Tibial artery (tissue), 4 donors: ENCODE measurements at regions not wholly inside any gene's neighbourhood (a gene's known extent, or its start where the extent isn't known, plus 50 kb on each side); places are given as distances from the start of the nearest gene placed in this dataset.
"Not testable (repeated sequence)": the region's sequence is repeated elsewhere in the genome, so short reads cannot be mapped to it uniquely, and the experiment has no call there.

Experiments
- DNase-seq, 2 donors: peaks; one replicate each; pipeline ENCODE4 v3.0.0-alpha.2; 2019
- H3K27ac ChIP-seq, 2 donors: fragments of 200-600 bp; sonication (generic) in 1 of 2; 1 replicate in 1 of 2; 2 replicates in 1 of 2; pipeline ENCODE4 v1.5.1; 2018 to 2019; ENCODE audit warnings: mild to moderate bottlenecking in 1 of 2
- H3K27me3 ChIP-seq, 2 donors: fragments of 200-600 bp; sonication (generic) in 1 of 2; one replicate each; pipeline versions ENCODE4 v1.5.1 to v1.6.0; 2016 to 2019
- H3K36me3 ChIP-seq, 3 donors: fragments of 200-600 bp; sonication (generic) in 2 of 3; one replicate each; pipeline ENCODE4 v1.5.1; 2016 to 2019; ENCODE audit warnings: mild to moderate bottlenecking in 2 of 3
- H3K4me1 ChIP-seq, 4 donors: fragments of 200-600 bp; sonication (generic) in 2 of 4; 1 replicate in 3 of 4; 2 replicates in 1 of 4; pipeline ENCODE4 v1.5.1; 2016 to 2019
- H3K4me3 ChIP-seq, 2 donors: fragments of 200-600 bp; sonication (generic) in 1 of 2; 1 replicate in 1 of 2; 2 replicates in 1 of 2; pipeline ENCODE4 v1.5.1; 2018 to 2019; ENCODE audit warnings: mild to moderate bottlenecking in 2 of 2
- H3K9me3 ChIP-seq, 3 donors: fragments of 200-600 bp; sonication (generic) in 1 of 3; one replicate each; pipeline ENCODE4 v1.5.1; 2016 to 2019
- CTCF ChIP-seq, 2 experiments: fragments of 200-600 bp in 1 of 2; fragments of 450-650 bp in 1 of 2; IDR thresholded peaks; one replicate each; pipeline ENCODE4 v1.5.1; 2017 to 2019; ENCODE audit warnings: antibody characterized with exemption in 2 of 2, mild to moderate bottlenecking in 1 of 2, moderate library complexity in 1 of 2
- intact Hi-C: fragments of 100-400 bp; cut with DNase I; formaldehyde crosslinking; loops from one replicate; pipeline ENCODE4 v1.15.0; 2023; ENCODE audit warnings: low total_unique reads

GRCh38 chrX:47302396-47302795 is 68.0 kb upstream of the ZNF157 start:
- Histone ChIP-seq H3K4me3 (no peak overlapping the region), H3K36me3 (no peaks in the 10 kb centered on the region), H3K27ac (no peak overlapping the region), H3K4me1 (no peaks in the 10 kb centered on the region), H3K9me3 (no peaks in the 10 kb centered on the region), H3K27me3 (no peaks in the 10 kb centered on the region)
- intact Hi-C loops: no loop called here
- DNase-seq: no peak
- no peak for TF ChIP-seq CTCF (IDR thresholded peaks at IDR 0.05)

- H3K27ac ChIP-seq, intact Hi-C loops, H3K36me3 ChIP-seq, DNase-seq, H3K9me3 ChIP-seq, H3K4me1 ChIP-seq, H3K27me3 ChIP-seq, H3K4me3 ChIP-seq: not testable (repeated sequence)
Measured at GRCh38 chrX:47306471-47307023, 63.8 kb upstream of the ZNF157 start.

GRCh38 chrX:47311932-47312774 is 58.2 kb upstream of the ZNF157 start:
- H3K4me3 ChIP-seq: no peak overlapping the region
- DNase-seq: peak in 1 of 2 donors; percentile 19
- peaks cover 0 to 3% (median 0%) of the 10 kb centered on the region in 4 donors for H3K4me1 ChIP-seq
- H3K27me3 ChIP-seq: no peaks in the 10 kb centered on the region
- no peaks in the 10 kb centered on the region for H3K9me3 ChIP-seq
- intact Hi-C loops: no loop called here
- no peak overlapping the region for H3K27ac ChIP-seq
- peak in 1 of 2 experiments; percentile 31 for TF ChIP-seq CTCF (IDR thresholded peaks at IDR 0.05)
- no peaks in the 10 kb centered on the region for H3K36me3 ChIP-seq

GRCh38 chrX:47313056-47313455 is 57.3 kb upstream of the ZNF157 start:
- intact Hi-C loops: no loop called here
- H3K27me3 ChIP-seq: no peaks in the 10 kb centered on the region
- TF ChIP-seq CTCF (IDR thresholded peaks at IDR 0.05): no peak
- DNase-seq: no peak
- H3K4me3 ChIP-seq: no peak overlapping the region
- H3K9me3 ChIP-seq: no peaks in the 10 kb centered on the region
- no peaks in the 10 kb centered on the region for H3K36me3 ChIP-seq
- H3K27ac ChIP-seq: no peak overlapping the region
- H3K4me1 ChIP-seq: peaks cover 0 to 3% (median 0%) of the 10 kb centered on the region in 4 donors

GRCh38 chrX:47316276-47317025 is 53.9 kb upstream of the ZNF157 start:
- DNase-seq: no peak
- intact Hi-C loops: no loop called here
- Histone ChIP-seq H3K36me3 (no peaks in the 10 kb centered on the region), H3K9me3 (no peaks in the 10 kb centered on the region), H3K4me3 (no peak overlapping the region), H3K4me1 (peaks cover 0 to 3% (median 0%) of the 10 kb centered on the region in 4 donors), H3K27me3 (no peaks in the 10 kb centered on the region), H3K27ac (no peak overlapping the region)
- TF ChIP-seq CTCF (IDR thresholded peaks at IDR 0.05): no peak
